ENCODE measurements at regions not wholly inside any gene's neighbourhood (a gene's known extent, or its start where the extent isn't known, plus 50 kb on each side); places are given as distances from the start of the nearest gene placed in this dataset.

DNA sequence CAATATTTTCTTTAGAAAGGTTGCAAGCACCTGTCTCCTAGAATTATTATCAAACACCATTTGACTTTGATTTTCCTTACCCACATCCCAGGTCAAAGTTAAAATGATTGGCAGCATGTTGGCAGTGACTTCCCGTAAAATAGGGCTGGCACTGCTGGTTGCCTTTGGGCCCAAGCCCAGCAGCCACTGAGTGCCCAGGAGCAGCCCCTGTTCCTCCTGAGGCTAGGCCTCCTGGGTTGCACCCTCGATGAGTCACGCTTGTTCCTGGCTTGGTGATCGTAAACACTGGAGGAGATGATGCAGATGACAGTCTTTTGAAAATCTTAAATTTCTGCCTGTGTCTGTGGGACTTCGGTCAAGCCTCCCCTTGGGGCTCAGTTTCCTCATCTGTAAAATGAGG lies 290.0 kb downstream of the TLE3 start:
- TF ChIP-seq CTCF (IDR thresholded peaks at IDR 0.05) (no peak), POLR2A (IDR thresholded peaks at IDR 0.05) (no peak), POLR2AphosphoS5 (IDR thresholded peaks at IDR 0.05) (no peak)
- Histone ChIP-seq H3K4me3 (no peak overlapping the region), H3K4me1 (no peaks in the 10 kb centered on the region), H3K36me3 (no peaks in the 10 kb centered on the region), H3K9me3 (no peaks in the 10 kb centered on the region), H3K27ac (no peak overlapping the region), H3K27me3 (no peaks in the 10 kb centered on the region)
- intact Hi-C loops (cut with DNase I; ENCODE audit: low total_unique reads) = no loop called here
- peak in 1 of 2 donors; percentile 25 for DNase-seq (ENCODE audit: low spot score in 2 of 2)

DNA sequence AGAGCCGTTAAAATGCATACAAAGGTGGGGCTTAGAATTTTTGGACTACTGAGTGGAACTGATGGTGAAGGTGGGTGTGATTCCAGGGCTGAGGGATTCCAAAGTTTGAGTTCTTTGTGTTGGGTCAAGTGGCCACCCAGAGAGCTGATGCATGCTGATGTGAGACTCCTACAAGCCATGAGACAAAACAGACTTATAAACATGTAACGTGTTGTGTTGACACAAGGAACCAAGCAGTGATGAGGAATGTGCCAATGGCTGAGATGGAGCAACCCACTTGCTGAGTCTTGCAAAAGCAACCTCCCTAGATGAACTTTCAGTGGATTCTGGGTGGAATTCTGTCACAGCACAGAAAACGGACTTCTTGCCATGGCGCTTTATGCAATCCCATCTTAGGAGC lies 289.0 kb downstream of the TLE3 start:
- TF ChIP-seq CTCF (IDR thresholded peaks at IDR 0.05) (no peak), POLR2AphosphoS5 (IDR thresholded peaks at IDR 0.05) (no peak), POLR2A (IDR thresholded peaks at IDR 0.05) (no peak)
- DNase-seq (ENCODE audit: low spot score in 2 of 2) = no peak
- no peaks in the 10 kb centered on the region for H3K27me3 ChIP-seq
- no peaks in the 10 kb centered on the region for H3K36me3 ChIP-seq
- no peak overlapping the region for H3K4me3 ChIP-seq
- H3K27ac ChIP-seq = no peak overlapping the region
- no peaks in the 10 kb centered on the region for H3K9me3 ChIP-seq
- H3K4me1 ChIP-seq = no peaks in the 10 kb centered on the region
- intact Hi-C loops (cut with DNase I; ENCODE audit: low total_unique reads) = no loop called here

GRCh38 chr15:69809421-69809820 lies 288.3 kb downstream of the TLE3 start:
- no peak for TF ChIP-seq POLR2AphosphoS5 (IDR thresholded peaks at IDR 0.05)
- no peak for TF ChIP-seq POLR2A (IDR thresholded peaks at IDR 0.05)
- TF ChIP-seq CTCF (IDR thresholded peaks at IDR 0.05) = no peak
- intact Hi-C loops (cut with DNase I; ENCODE audit: low total_unique reads) = no loop called here
- no peaks in the 10 kb centered on the region for H3K9me3 ChIP-seq
- H3K4me1 ChIP-seq = no peaks in the 10 kb centered on the region
- no peaks in the 10 kb centered on the region for H3K36me3 ChIP-seq
- DNase-seq (ENCODE audit: low spot score in 2 of 2) = no peak
- no peaks in the 10 kb centered on the region for H3K27me3 ChIP-seq
- no peak overlapping the region for H3K27ac ChIP-seq
- no peak overlapping the region for H3K4me3 ChIP-seq

DNA sequence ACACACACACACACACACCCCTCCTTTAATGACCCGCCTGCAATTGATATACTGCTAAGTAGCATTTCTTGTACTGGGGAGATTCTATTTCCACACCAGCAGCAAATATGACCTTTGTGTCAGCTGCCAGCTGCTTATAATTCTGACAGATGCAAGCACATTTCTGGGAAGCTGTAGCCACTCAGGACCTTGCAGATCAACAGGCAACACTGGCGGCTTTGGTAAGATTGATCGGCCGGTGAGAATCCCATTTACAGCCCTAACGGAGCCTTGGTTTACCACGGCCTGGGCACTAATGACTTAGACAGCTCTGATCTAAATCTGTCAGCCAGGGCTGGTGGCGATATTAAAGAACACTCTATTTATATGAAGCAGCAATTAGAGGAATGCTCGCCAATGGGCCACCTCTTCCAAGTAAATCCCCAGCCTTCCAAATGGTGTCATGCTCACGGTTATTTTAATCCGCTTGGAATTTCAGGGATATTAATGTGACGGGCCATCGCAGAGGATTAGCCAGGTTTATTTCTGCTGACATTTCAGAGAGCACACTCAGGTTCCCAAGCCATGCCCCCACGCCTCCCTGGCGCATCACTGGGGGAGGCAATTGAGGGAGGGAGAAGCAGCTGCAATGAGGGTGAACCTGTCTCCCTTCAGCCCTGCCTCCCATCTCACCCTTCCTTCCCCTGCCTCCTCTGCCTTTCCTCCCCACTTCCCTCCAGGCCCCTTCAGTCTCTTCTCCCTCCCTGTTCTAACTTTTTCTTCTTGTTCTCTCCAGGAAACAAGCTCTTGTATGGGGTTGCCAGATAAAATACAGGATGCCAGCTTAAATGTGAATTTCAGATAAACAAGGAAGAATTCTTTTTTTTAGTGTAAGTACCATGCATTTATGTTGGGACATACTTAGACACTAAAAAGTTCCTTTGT lies 287.0 kb downstream of the TLE3 start:
- no peaks in the 10 kb centered on the region for H3K27me3 ChIP-seq
- no peaks in the 10 kb centered on the region for H3K36me3 ChIP-seq
- intact Hi-C loops (cut with DNase I; ENCODE audit: low total_unique reads) = loop anchor here (5.0 kb wide), 1 partner anchor 427 kb away; no protein-coding TSS in a partner anchor
- TF ChIP-seq POLR2AphosphoS5 (IDR thresholded peaks at IDR 0.05) (no peak), CTCF (IDR thresholded peaks at IDR 0.05) (no peak), POLR2A (IDR thresholded peaks at IDR 0.05) (no peak)
- no peak overlapping the region for H3K4me3 ChIP-seq
- H3K27ac ChIP-seq = no peak overlapping the region
- DNase-seq (ENCODE audit: low spot score in 2 of 2) = no peak
- no peaks in the 10 kb centered on the region for H3K9me3 ChIP-seq
- no peaks in the 10 kb centered on the region for H3K4me1 ChIP-seq

GRCh38 chr15:69812861-69813261 lies 284.9 kb downstream of the TLE3 start:
- H3K4me3 ChIP-seq = no peak overlapping the region
- no peaks in the 10 kb centered on the region for H3K9me3 ChIP-seq
- TF ChIP-seq CTCF (IDR thresholded peaks at IDR 0.05) (no peak), POLR2AphosphoS5 (IDR thresholded peaks at IDR 0.05) (no peak), POLR2A (IDR thresholded peaks at IDR 0.05) (no peak)
- intact Hi-C loops (cut with DNase I; ENCODE audit: low total_unique reads) = loop anchor here (5.0 kb wide), 1 partner anchor 424 kb away; no protein-coding TSS in a partner anchor
- no peaks in the 10 kb centered on the region for H3K27me3 ChIP-seq
- H3K36me3 ChIP-seq = no peaks in the 10 kb centered on the region
- H3K27ac ChIP-seq = no peak overlapping the region
- H3K4me1 ChIP-seq = no peaks in the 10 kb centered on the region
- no peak for DNase-seq (ENCODE audit: low spot score in 2 of 2)
